ENCODE measurements at regions not wholly inside any gene's neighbourhood (a gene's known extent, or its start where the extent isn't known, plus 50 kb on each side); places are given as distances from the start of the nearest gene placed in this dataset.

DNA sequence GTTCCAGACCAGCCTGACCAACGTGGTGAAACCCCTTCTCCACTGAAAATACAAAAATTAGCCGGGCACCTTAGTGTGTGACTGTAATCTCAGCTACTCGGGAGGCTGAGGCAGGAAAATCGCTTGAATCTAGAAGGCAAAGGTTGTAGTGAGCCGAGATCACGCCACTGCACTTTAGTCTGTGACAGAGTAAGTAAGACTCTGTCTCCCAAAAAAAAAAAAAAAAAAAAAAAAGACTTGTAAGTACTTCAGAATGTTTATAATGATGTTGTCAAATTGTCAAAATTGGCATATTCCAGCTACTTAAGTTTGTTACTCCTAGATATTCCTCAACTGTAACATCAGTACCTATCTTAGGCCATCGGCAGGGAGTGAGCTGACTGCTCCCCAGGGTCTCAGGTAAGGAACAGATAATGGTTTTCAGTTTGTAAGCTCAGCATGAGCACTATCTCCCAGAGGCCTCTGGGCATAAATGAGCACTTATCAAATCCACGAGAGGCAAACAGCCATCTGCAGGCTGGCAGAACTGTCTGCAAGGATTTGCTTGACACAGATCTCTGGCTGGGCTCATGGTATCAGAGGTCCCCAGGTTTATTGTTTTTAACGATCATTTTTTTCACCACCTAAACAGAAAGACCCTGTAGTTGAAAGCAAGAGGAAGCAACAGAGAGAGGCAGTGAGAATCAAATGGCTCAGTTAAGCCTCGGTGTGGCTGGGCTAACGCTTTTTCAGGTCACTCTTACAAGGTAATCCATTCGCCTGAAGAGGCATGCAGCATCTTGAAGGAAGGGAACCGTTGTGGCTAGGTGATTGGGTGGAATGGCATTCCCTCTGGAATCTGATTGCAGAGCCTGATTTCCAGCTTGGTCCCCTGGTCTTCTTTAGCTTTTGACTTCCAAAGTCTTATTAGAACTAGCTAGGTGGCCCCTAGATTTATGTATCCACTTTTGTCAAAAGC, 115.9 kb downstream of the LY86 start:
- DNase-seq (ENCODE audit: low spot score): no peak

GRCh38 chr6:6705061-6705425, 116.5 kb downstream of the LY86 start:
- no peak for DNase-seq (ENCODE audit: low spot score)

DNA sequence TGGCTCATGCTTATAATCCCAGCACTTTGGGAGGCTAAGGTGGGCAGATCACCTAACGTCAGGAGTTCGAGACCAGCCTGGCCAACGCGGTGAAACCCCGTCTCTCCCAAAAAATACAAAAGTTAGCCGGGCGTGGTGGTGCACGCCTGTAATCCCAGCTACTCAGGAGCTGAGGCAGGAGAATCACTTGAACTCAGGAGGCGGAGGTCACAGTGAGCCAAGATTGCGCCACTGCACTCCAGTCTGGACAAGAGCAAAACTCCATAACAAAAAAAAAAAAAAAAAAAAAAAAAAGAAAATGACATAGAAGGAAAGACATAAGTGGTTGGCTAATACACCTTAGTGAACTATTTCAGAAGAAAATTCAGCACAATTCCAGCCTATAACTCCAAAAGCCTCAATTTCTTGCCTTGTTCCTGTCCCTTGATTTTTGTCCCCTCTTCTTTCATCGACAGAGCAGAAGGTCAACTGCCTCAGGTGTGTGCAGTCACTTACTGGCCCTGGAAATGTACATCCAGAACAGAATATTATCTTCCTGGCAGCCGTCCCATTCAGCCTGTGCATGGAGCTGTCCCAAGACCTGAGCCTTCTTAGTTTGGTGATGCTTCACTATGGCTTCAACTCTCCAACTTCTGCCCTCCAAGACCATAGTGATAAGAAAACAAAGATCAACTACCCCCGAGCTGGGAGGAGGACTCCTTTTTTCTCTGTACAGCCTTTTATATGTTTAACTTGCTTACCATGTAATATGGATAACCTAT, 117.6 kb downstream of the LY86 start:
- DNase-seq (ENCODE audit: low spot score): no peak

DNA sequence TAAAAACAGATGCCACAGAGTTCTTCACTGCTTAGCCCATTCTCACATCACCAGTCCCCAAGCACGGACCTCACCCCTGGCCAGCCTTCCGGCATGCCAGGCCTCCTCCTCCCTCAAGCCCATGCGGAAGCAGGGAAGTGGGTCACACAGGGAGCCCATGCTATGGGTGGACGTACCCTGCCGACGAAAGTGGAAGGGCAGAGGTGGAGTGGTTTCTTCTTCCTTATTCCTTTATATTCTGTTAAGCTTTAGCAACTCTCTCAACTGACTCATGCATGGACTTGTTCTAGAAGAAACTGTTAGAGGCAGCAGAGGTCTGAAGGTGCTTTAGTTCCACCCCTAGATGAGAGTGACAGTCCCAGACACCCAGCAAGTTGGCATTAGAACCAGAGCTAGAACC, 118.6 kb downstream of the LY86 start:
- DNase-seq (ENCODE audit: low spot score): no peak

DNA sequence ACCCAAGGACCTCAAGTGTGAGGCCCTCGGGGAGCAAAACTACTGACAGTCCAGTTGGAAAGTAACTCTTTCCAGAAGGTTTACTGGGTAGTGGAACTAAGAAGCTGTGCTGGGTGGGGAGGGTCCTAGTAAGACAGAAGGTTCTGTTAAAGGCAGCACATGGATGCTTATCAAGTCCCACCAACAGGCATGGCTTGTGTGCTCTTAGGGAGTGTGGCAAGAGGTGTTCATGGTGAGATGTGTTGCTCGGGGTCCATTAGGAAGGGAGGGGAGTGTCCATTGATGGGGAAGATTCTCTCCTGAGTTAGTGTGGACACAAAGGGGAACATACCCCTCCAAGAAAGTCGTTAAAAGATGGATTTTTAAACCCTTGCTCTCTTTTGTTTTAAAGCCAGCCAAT, 120.6 kb downstream of the LY86 start:
- no peak for DNase-seq (ENCODE audit: low spot score)

- DNase-seq (ENCODE audit: low spot score): no peak
Observed at GRCh38 chr6:6711031-6711785, 122.7 kb downstream of the LY86 start.

- DNase-seq (ENCODE audit: low spot score): no peak
Observed at GRCh38 chr6:6711832-6712448, 123.4 kb downstream of the LY86 start.

- no peak for DNase-seq (ENCODE audit: low spot score)
Observed at GRCh38 chr6:6712449-6713403, 124.2 kb downstream of the LY86 start.

- no peak for DNase-seq (ENCODE audit: low spot score)
Observed at GRCh38 chr6:6713657-6714056, 125.1 kb downstream of the LY86 start.

- no peak for DNase-seq (ENCODE audit: low spot score)
Observed at GRCh38 chr6:6714118-6714897, 125.8 kb downstream of the LY86 start.

DNA sequence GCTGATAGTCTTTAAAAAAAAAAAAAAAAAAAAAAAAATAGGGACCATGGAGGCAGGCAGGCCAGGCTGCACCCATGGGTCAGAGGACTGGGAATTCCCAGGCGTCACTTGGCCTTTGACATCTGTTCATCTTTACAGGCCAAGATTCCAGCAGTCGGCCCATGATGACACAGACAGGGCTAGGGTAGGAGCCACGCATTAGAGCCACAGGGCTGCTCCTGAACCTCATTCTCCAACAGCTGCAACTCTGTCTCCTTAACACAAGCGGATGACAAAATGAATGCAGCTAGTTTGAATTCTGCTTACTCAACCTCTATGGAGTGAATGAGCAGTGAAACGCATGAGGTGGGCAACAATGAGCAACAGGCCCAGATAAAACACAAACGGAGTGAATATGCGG, 126.4 kb downstream of the LY86 start:
- DNase-seq (ENCODE audit: low spot score): no peak

DNA sequence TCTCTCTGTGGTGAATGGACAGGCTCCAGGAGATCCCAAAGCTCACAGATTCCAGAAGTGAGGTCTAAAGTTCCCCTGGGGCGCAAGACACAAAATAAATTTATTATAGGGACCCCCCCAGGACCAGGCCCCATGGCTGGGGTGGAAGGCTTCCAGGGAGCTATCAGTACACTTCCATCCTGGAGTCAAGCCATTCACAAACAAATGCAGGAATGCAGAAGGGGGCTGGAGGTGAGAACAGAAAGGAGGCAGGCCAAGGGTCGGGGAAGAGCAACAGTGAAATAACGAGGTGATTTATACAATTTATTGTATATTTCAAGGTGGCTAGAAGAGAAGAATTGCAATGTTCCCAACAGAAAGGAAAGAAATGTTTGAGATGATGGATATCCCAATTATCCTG, 126.9 kb downstream of the LY86 start:
- DNase-seq (ENCODE audit: low spot score): no peak

GRCh38 chr6:6716998-6717763, 128.7 kb downstream of the LY86 start:
- DNase-seq (ENCODE audit: low spot score): no peak

DNA sequence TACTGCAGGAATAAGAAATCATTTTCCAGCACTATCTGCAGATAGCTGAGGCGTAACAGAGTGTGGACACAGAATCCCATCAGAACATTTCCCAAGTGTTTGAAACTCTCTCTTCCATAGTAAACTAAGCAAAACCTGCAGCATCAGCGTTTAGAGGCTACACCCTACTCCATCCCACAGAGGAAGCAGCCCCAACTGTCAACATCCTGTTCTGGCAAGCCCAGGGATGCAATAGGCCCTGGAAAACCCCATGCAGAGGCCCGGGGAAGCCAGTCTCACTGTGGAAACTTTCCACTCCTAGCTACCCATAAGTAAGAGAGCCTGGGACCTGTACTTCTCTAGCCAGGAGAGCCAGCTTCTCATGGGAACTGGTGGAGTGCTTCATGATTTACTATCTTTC, 129.4 kb downstream of the LY86 start:
- no peak for DNase-seq (ENCODE audit: low spot score)

DNA sequence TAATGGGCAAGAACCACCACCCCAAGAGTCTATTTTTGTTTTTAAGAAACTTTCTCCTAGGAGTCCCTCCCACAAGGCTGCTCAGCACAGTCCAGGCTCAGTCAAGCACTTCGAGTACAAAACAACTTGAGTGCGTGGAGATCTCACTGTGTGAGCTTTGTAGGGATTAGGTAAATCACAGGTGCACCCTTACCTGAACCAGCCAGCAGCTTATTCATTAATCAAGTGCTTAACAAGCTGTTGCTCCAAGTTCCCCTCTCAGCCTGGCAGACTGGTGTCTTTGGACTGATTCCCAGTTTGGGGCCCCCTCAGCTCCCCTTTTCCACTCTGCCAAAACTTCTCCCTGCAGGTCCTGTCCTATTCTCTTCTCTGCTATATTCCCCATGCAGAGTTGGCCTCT, 133.1 kb downstream of the LY86 start:
- no peak for DNase-seq (ENCODE audit: low spot score)

DNA sequence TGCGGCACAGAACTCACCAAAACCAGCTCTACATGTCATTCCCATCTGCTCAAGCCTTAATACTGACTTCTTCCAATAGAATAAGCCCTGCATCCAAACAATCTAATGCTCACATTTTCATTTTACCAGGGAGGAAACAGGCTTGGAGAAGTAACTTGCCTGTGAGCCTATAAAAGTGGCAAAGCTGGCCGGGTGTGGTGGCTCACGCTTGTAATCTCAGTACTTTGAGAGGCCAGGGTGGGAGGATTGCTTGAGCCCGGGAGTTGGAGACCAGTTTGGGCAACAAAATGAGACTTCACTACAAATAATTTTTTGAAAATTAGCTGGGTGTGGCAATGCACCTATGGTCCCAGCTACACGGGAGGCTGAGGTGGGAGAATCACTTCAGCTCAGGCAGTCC, 133.7 kb downstream of the LY86 start:
- DNase-seq (ENCODE audit: low spot score): no peak

GRCh38 chr6:6723361-6723760, 134.8 kb downstream of the LY86 start:
- no peak for DNase-seq (ENCODE audit: low spot score)

GRCh38 chr6:6723921-6724538, 135.5 kb downstream of the LY86 start:
- no peak for DNase-seq (ENCODE audit: low spot score)
